Right renal pelvis (tissue), 4 donors: ENCODE measurements at regions not wholly inside any gene's neighbourhood (a gene's known extent, or its start where the extent isn't known, plus 50 kb on each side); places are given as distances from the start of the nearest gene placed in this dataset.

ENCODE experiments used
- DNase-seq, 4 donors: peaks; one replicate each; pipeline ENCODE4 v3.0.0-alpha.2; 2013; ENCODE audit warnings: low read depth in 4 of 4, low spot score in 3 of 4, missing footprints in 1 of 4

GRCh38 chr10:71064413-71065118 is 147.8 kb upstream of the UNC5B start:
- no peak for DNase-seq

GRCh38 chr10:71065659-71066058 is 146.7 kb upstream of the UNC5B start:
- DNase-seq = no peak

GRCh38 chr10:71066600-71066999 is 145.8 kb upstream of the UNC5B start:
- no peak for DNase-seq

DNA sequence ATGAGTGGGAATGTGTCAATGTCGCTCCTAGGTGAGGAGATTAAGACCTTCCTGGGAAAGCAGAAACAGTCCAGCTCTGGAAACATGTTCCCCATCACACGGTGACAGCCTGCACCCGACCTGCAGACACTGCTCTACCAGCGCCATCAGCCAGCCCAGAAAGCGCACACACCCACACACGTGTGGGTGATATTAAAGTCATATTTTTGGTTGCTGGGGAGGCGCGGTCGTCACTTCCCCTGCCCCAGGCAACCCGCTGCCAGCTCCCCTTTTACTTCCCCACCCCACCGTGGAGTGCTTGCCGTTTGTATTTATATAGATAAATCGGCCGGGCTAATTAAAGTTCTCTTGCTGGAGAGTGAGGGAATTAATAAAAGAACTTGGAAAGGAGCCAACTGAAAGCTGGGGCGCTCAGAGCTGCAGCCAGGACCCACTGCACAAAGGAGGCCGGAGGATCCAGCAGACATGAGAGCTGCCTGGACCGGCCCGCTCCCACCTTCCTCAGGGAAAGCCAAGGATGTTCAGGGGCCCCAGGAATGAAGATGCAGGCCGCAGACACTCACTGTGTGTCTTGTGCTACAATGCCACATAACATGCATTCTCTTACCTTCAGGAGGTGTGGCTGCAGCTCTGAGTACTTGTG is 145.2 kb upstream of the UNC5B start:
- DNase-seq = no peak

DNA sequence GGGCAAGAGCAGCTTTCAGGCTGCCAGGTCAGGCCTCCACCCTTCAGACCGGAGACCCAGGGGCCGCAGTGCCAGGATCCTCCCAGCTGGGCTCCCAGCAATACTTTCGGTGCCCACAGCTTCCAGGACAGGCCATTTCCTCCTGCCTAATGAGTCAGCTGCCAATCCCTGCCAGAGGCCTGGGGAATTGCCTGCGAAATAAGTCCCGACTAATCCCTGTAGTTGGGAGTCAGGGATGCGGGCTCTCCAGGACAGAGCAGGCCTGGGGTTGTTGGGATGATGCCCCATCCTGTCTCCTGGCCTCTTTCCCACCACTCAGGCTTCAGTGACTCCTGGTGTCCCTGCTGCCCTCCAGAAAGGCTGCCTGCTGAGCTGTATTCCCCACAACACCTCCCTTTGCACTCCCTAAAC is 143.5 kb upstream of the UNC5B start:
- DNase-seq = no peak

DNA sequence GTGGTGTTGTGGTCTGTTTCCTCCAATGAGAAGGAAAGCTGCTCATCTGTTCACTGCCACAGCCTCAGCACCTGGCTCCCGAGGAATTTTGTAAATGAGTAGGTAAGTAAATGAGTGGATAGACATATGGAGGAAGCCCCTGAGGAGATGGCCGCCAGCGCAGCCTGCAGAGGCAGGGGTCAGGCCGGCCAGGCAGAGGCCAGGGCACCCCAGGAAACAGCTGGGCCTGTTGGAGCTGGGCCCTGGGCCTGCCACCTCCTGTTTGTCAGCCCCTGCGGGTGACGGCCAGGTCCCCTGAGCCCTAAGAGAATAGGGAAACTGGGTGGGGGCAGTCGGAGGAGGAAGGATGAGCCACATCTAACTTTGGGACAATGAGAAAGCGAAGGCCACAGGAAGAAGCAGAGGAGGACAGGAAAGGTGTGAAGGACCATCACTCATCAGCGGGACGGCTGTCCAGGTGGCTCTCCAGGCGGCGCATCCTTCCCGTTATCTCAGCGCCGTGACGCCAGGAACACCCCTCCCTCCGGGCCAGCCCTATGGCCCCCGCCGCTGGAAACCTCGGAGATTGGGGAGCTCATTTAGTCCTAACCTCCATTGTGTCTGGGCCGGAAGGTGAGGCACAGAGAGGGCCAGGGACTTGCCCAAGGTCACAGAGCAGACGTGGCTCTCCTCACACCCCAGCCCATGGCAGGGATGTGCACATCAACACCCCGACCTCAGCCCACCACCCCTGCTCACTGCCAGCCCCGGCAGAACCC is 142.3 kb upstream of the UNC5B start:
- no peak for DNase-seq

DNA sequence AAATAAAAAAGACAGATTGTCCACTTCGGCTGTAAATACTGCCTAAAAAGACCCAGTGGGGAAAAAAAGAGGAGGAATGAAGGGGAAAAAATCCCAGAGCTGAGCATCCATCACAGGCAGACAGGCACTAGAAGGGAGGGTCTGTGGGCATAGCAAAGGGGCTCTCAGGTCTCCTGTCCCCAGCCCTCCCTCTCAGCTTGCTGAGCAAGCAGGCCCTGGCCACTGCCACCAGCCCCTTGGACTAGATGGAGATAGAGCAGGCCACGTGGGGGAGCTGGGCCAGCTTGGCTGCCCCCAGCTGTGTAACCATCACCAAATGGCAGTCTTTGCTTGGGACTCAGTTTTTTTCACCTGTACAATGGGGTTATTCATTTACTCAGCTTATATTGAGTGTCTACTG is 141.6 kb upstream of the UNC5B start:
- no peak for DNase-seq

DNA sequence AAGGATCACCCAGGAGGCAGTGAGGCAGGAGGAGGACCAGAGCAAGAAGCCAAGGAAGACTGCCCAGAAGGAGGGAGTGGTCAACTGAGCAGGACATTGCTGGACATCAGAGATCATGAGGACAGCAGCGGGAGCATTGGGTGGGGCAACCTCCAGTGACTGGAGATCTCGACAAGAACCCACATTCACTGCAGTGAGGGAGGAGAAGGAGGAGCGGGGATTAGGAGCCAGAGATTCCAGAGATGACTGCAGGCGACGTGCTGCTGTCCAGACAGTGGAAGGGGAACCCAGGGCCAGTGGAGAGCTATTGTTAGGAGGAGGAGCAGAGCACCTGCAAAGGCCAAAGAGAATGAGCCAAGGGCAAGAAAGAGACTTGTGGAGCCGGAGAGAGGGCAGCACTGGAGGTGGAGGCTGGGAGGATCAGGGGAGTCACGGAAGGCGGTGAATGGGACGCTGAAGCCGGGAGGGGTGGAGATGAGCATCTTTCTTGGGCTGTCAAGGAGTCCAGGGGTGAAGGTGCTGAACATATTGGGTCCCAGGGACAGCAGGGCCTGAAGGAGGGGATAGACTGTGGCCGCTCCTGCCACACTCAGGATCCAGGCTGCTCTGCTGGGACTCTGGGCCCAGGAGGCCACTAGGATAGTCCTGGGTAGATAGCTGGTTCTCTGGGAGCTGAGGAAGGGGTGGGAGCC is 140.1 kb upstream of the UNC5B start:
- DNase-seq = no peak

GRCh38 chr10:71072823-71073210 is 139.6 kb upstream of the UNC5B start:
- DNase-seq = no peak

- no peak for DNase-seq
Observed at GRCh38 chr10:71073451-71074175, 138.8 kb upstream of the UNC5B start.

GRCh38 chr10:71074176-71074755 is 138.1 kb upstream of the UNC5B start:
- DNase-seq = no peak

- no peak for DNase-seq
Observed at GRCh38 chr10:71075086-71075758, 137.1 kb upstream of the UNC5B start.

DNA sequence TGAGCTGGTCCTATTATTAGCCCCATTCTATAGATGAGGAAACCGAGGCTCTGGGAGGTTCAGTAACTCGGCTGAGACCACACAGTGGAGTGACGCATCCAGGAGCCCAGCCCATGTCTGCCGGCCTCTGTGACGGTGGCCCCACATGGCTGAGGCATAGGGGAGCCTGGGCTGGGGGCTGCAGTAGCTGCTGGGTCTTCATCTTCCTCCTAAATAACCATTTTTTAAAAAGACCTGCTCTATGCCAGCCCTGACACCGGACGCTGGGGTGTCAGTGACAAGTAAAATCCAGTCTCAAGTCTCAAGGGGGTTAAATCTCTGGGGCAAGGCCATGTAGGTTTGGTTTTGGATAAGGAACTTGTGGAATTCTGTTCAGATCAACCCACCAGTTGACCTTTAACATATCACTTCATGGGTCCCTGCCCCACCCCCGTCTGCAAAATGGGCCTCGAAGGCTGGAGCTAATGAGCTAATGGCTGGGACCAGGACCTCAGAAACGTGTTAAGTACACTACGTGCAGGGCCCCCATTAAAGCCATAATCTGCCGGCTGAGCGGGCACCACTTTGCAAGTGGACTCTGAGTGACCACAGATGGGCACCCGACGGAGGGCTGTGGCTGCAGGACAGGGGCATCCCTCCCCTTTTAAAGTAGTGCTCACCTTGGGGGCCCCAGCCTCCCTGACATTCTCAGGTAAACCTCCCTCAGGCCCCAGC is 136.5 kb upstream of the UNC5B start:
- no peak for DNase-seq

DNA sequence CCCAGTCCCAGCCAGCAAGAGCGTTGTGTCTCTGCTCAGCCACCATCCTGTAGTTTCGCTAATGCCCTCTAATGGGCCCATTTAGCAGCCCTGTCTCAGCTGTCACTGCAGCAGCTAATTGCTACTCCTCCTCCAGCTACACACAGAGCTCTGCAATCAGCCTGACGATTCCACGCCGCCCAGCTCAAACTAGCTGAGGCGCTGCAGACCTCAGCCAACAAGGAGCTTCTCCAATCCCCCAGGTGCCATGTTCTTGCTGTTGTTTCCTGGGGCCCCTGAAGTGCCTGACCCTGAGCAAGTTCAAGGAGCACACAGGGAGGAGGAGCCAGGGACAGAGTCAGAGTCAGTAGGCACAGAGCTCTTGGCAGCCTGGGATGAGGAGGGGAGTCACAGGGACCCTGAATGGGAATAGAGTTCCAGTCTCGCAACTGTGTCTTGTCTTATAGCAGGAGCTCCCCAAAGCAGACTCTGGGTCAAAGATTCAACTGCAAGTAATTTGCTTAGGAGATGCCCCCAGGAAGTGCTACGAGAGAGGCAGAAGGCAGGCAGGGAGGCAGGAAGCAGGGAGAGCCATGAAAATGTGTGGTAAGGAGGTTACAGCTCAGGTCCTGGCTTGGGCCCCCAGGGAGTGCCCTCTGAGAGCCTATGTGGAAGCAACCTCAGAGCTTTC is 135.8 kb upstream of the UNC5B start:
- DNase-seq = no peak

- DNase-seq = no peak
Observed at GRCh38 chr10:71077143-71077581, 135.2 kb upstream of the UNC5B start.

GRCh38 chr10:71077796-71078453 is 134.4 kb upstream of the UNC5B start:
- DNase-seq = no peak

DNA sequence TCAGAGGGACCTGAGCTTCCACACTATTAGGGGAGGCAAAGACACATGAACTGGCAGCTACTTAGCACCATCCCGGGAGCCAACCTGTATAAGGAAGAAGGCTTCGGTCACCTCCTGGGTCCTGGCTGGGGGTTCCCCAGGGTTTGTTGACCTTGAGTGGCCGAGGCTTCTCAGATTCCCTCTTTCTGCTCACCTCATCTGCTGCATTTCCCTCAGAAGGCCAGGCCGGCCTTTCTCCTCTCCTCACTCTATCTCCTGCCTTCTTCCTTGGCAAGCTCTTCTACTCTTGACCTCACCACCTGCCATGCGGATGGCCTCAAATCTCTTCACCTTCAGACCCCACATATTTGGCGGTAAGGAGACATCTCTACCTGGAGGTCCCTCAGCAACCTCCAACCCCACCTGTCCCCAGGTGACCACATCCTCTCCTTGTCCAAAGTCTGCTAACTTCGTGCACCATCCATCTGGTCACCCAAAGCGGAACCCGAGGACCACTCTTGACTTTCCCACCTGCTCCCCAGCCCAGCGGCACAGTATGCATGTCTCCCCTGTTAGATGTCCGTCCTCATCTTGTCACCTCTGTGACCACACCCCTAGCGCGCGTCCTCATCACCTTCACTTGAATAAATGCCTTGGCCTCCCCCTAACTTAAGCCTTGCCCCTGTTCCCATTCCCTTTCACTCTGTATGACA is 133.8 kb upstream of the UNC5B start:
- no peak for DNase-seq
